Limb (tissue), 2 donors: ENCODE measurements at regions not wholly inside any gene's neighbourhood (a gene's known extent, or its start where the extent isn't known, plus 50 kb on each side); places are given as distances from the start of the nearest gene placed in this dataset.
A peak's percentile ranks its signal among the peaks of the same experiment; 100 is the strongest.

Experiments
- DNase-seq, 2 donors: peaks; one replicate each; pipeline ENCODE4 v3.0.0-alpha.2; 2016; ENCODE audit errors: extremely low spot score in 2 of 2

DNA sequence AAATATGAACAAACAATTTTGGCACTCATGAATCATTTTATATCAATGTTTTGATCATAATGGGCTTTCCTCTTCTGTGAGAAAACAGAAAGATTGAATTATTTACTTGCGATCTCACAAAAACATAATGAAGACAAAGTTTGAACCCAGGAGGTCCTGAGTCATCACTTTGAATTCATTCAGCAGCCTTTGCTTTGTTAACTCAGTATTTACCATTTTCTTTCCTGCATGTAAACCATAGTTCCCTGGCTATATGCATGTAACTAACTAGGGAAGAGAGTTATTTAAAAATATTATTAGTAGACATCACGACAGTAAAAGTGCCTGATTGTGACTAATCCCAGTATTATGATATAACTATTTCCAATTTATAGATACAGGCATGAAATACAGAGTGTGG lies 1026.2 kb downstream of the PLOD2 start:
- DNase-seq: no peak

DNA sequence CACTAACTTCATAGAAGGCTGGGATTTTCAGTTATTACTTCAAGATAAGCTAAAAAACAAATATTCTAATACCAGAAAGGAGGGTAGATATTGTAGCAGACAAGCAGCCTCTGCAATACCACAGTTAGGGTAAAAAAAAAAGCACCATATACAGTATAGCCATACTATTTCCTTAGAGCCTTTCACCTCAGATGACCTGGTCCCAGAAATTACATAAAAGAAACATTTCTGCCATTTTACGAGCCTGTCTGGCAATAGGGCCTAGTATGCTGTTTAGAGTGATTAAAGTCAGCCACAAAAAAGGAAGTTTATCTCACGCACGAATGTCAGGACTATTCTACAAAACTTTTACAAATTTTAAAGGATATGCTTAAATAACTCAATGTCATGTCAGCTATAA lies 1016.6 kb downstream of the PLOD2 start:
- DNase-seq: no peak

DNA sequence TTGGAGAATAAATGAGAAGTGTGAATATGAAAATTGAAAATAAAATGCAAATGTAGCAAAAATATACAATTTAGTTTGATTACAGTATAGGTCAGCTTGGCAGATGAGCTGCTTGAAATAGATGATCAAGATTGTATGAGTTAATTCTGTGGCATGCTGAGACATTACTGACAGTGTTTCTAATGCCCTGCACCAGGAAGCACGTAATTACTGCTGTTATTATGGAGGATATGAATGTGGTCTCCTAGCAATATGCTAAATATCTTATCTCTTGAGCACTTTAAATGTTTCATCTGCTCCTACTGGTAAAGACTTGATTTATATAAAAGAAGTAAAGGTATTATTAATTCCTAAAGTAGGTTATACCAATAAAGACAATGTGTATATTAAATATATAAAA lies 1015.5 kb downstream of the PLOD2 start:
- DNase-seq: no peak

DNA sequence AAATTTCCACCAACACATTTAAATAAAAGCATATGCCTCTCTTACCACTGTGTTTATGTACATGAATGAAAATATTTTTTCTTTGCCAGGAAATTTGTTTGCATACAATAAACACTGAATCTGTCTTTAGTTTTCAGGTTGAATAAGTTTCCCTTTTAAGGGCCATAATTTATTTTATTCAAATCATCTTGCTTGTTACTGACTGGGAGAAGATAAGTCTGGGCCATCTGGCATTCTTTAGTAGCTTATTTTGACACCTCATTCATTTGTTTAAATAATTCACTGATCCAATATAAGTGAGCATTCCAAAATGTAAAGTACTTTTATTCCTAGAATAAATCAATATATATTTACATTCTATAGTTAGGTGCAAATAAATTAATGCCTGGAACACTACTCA lies 1001.3 kb downstream of the PLOD2 start:
- no peak for DNase-seq

DNA sequence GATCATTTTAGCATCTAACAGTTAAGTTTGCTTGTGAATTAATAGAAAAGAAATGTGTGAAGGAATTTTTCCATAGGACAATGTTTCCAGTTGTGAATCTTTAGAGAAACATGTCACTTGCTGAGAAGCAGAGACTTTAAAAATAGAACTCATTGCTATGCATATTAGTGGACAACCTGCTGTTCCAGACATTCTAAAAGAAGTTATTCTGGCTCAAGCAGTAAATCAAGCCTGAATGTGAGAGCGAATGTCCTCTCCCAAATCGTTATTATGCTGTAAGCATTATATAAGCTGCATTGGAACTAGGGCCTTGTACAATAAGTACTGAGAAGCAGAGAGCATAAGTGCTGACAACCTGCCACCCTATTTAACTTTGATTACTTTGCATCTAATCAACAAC lies 990.9 kb downstream of the PLOD2 start:
- no peak for DNase-seq

DNA sequence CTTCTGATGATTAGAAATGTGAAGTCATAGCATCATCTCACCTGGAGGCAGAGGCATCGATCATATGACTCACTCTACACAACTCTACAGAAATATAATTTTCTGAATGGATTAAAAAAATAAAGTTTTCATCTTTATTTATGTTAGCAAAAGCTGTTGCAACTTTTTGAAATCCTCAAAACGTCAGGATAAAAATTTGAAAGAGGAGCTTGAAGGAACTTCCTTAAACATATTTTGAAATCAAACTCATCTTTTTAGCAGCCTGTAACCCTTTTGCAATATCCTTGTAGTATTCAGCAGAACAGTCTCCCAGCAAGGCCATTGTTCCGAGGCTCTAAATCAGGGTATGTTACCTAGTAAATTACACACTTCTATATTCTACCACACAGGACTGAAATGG lies 985.4 kb downstream of the PLOD2 start:
- DNase-seq: no peak

DNA sequence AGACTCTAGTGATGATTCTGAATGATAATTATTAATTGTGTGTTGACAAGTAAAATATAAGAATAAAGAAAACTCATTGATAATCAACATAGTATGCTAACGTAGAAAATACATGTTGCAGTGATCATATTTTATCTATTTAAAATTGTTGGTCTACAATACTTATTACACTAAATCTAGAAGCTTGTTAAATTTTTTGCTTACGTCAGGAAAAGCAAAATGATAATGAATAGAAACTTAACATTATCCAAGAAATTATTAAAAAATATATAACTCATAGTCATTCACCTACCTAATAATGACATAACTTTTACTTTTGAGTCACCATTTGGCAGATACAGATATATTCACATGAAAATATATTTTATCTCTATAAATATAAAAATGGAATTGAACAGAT lies 984.1 kb downstream of the PLOD2 start:
- no peak for DNase-seq

DNA sequence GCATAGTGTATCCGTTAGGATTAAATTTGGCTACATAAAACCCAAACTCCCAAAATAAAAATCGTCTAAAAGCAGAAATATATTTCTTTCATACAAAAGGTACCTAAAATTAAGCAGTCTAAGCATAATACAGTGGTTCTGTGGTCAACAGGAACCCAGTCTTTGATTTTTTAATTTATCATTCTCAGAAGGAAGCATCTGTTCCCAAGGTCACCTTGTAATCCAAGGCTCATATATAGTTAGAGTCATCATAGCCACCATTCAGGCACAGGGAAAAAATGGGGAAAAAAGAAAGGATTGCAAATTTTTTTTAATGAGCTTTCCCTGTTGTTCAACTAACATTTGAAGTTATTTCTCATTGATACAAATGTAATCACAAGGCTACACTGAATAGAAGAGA lies 983.2 kb downstream of the PLOD2 start:
- no peak for DNase-seq

DNA sequence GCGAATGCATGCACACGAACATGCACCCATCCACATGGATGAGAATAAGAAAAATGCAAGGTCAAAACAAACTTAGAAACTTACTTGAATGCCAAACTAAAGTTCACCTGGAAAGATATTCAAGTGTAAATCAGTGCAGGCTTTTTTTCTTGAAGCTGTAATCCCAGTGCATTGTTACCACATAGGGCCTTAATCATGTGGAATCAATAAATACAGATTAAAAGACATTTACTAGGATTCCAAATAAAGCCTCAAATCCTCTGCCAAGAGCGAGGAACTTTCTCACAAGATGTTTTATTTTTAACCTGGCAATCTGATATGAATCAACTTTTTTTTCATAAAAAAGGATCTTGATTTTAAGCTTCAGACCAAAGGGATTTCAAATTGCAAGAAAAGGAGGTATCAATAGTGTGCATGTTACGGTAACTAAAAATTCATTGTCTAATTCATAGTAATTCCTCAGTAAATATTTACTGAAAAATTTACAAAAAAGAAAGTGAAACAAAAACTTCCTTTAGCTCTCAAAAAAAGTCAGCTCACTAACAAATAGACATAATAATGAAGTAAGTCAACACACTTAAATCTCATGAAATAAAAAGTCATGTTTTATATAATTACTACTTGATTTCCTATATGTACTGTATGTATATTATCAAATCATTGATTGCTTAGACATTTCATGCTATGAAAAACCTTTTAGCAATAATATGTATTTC lies 978.6 kb downstream of the PLOD2 start:
- no peak for DNase-seq

DNA sequence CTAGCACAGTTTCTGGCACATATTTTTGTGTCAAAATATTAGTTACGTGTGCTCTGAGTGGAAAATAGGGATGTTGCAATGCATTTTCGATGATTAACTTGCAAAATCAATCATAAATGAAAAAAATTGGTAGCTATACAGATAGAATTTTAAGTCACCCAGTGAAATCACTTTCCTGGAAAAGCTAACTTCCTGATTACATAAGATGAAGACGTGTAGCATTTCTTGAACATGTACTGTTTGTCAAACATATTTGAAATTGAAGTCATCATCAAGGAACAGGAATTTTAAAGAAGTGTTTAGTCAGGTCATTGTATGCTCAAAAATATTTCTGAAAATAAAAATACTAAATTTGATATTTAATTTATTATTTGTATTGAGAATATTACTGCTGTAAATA lies 977.7 kb downstream of the PLOD2 start:
- DNase-seq: no peak

DNA sequence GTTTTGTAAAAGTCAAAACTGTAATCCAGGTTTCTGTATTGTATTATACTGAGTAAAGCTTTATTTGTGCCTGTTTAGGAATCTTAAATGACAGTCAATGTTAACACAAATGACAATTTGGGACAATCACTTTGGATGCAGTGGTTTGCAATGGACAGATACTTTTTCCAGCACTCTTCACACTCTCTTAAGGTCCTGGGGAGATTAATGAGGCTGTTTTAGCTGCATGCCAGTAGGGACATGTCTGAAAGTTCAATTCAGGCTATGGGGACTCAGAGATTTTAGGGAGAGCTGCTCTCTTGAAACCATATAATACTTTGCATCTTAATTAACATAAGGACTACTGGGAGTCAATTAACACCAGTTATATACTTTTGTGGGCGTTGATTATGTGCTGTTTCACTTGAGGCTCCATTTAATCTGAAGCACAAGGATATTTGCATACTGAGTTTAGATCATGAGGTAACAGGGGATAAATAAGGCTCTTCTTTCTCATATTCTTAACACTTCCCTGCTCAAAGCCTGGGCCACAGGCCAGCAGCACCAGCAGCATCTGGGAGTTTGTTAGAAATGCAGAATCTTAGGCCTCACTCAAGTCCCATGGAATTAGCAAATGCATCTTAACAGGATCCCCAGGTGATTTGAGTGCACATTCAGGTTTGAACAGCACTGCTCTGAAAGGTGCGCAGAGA lies 972.8 kb downstream of the PLOD2 start:
- DNase-seq: no peak

DNA sequence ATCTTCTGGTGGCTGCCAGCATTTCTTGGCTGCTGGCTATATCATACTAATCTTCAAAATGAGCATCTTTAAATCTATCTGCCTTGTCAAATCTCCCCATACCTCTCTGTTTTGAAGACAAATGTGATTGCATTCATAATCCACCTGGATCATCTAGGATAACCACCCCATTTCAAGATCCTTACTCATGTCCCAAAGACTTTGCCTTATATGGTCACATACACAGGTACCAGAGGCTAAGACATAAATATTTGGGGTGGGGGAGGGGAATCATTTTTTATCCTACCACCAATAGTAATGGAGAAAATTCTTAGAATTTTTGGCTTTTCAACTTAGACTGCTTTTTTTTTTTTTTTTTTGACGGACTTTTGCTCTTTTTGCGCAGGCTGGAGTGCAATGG lies 970.8 kb downstream of the PLOD2 start:
- no peak for DNase-seq

DNA sequence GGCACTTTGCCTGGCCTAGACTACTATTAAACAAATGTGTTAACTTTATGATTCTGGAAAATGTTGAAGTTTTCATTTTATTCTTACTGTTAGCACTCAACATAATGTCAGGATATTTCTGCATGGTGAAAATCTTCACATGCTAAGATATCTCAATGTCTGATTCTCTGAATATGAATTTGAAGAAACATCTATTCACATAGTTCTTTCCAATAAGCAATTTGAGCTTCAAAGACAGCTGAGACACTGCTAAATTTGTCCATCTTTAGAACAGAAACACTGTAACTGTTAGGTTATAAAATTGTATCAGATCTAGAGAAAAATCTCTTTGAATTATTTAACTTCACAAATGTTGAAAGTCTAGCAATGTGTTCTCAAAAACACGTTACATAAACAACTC lies 970.2 kb downstream of the PLOD2 start:
- no peak for DNase-seq

DNA sequence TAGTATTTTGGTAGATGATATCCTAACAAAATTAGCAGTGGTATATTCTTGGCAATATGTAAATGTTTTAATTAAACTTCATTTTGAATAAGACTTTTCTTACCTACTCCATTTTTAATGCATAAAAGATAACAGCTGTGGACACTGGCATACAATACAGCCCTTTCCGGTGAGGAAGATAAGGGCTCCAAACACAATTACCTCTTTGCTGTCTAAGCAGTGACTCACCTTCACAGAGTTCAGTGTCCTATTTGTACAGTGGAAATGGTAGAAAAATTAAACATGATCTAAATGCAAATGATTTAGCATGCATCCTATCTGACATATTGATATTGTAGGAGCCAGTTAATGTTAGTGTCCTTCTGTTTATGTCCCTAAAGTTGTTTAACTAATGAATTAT lies 969.4 kb downstream of the PLOD2 start:
- no peak for DNase-seq

DNA sequence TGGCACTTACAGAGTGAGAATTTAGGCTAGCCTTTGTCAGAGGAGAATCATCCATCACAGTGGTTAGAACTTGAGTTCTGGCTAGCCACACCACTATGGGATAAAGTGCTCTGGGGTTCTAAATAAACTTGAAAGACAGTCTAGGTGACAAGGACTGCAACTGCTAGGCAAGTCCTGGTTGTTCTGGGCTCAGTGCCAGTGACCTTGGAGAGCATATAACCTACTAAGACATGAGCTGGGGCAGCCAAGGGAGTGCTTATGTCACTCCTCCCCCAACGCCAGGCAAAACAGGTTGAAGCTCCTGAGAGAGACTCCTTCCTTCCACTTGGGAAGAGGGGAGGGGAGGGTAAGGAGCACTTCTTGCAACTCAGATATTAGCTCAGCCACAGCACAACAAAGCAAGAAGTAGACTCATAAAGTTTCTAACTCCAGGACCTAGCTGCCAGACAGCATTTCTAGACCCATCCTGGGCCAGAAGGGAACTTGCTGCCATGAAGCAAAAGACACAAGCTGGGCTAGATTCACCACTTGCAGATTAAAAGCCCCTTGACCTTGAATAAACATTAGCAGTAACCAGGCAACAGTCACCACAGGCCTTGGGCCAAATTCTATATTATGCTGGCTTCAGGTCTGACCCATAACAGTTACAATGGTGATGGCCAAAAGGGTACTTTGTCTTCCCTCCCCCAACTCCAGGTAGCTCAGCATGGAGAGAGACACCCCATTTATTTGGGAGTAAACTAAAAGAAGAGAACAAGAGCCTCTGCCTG lies 963.7 kb downstream of the PLOD2 start:
- DNase-seq: no peak

DNA sequence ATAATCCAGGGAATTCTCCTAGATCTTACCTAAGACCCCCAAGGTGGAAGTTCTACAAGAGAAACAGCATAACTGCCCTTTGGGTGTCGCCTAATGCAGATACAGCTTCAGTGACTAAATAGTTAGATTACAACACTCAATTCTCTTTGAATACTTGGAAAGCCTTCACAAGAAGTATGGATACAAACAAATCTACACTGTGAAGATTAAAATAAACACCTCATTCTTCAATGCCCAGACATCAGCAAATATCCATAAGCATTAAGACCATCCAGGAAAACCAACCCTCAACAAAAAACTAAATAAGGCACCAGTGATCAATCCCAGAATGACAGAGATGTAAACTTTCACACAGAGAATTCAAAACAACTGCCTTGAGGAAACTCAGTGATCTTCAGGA lies 963.2 kb downstream of the PLOD2 start:
- DNase-seq: no peak

DNA sequence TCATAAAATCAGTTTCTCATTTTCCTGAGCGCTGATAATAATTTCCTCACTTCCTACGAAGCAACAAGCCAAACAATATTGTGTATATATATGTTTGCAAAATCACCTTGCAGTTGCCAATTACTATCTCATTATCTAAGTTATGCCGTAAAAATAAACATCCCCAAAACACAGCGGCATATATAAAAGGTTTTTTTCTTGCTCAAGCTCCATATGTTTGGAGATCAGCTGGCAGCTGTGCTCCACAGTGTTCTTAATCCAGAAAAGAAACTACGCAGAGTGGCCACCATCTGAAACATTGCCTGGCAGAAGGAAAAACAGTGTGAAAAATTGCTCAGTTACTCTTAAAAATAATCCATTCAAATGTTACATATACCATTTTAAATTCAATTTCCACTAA lies 951.4 kb downstream of the PLOD2 start:
- DNase-seq: peak in 1 of 2 donors; percentile 30

DNA sequence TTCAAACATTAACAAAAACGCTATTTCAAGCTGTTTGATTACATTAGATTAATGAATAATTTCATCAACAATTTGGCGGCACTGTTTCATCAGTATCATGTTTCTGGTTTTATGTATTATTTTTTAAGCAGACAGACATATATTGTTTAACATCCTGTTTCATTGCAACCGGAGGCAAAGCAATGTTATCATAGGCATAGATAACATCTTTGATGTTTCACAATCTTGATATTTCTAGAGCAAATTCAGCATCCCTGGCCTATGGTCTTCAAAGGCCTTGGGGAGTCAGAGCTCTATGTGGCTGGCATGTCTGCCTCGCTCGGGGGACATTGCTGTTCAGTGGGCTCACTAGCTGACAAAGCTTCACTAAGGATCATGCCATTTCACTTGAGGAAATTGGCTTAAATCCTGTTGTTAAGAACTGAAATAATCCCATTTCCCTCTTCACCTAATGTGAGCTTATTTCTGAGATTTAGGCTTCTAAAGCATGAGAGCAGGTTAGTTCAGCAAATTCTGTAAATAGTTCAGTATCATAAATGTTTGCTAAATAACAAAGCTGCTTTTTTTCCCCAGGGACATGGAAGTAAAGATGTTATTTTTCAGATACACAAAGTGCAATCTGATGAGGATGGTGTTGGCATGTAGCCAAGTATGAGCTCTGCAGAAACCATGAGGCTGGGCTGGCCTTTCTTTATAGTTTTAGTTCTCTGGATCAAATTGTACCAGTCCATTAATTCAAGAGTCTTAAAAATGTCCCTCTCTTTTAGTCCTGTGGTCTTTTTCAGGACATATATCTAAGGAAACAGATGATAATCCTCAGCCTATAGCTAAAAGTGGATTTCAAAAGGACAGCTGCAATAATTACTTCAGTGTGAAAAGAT lies 941.4 kb downstream of the PLOD2 start:
- DNase-seq: no peak

DNA sequence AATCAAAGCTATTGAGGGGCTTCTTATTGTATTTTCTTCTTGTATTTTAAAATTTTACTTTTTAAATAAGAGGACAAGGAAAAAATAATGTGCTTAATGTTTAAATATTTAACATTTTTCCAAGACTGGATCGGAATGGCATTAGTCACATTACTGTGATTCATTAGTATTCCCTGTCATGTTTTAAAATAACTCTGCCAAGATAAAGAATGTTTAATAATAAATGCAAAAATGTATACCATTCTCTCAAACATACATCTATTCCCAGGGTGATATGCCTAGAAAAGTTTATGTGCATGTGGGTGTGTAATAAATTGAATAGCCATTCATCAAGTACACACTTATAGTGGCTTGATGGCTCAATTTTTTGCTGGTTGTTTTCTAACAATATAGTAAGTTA lies 936.1 kb downstream of the PLOD2 start:
- no peak for DNase-seq

DNA sequence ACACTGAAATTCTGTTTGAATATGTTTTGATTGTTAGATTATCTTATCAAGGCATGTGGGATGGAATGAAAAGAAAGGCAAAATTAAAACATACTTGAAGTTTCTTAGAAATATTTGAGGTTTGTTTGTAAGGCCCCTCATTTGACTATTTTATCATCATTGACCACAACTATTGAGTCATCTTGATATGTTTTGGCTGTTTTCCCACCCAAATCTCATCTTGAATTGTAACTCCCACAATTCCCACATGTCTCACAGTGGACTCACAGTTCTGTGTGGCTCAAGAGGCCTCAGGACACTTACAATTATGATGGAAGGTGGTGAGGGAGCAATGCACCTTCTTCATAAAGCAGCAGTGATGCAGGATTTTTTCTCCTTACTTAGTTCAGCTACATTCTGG lies 917.1 kb downstream of the PLOD2 start:
- DNase-seq: no peak

DNA sequence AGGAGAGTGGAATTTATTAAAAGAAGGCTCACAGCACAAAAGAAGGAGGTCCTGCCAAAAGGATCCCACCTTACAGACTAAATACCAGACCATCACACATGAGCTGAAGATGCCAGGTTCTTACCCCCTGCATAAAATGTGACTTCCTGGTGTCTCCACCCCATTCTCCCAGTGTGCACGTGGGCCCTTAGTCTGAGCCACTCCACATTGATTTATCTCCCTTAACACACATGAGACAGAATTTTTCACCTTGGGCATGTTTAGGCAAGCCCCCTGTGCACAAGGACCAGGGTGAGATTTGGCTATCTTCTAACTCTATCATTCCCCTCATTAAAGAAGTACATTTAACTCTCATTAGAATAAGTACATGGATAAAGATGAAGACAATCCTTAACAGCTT lies 916.7 kb downstream of the PLOD2 start:
- DNase-seq: no peak

DNA sequence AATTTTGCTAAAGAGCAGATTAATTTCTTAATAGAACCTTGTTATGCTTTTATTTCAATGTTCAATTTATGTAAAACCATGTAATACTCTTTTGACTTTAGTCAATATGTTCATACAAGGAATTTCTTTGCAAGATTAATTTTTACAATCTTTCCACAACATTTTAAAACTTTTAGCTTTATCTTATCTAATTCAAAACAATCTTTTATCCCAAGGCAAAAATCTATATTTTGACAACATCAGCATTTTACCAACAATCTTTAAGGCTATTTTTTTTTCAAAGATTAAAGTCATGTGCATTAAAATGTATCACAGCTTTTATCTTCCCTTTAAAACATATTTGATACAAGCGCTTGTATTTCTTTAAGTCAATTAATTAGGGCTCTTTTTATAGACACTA lies 914.7 kb downstream of the PLOD2 start:
- no peak for DNase-seq
